ENCODE measurements at regions not wholly inside any gene's neighbourhood (a gene's known extent, or its start where the extent isn't known, plus 50 kb on each side); places are given as distances from the start of the nearest gene placed in this dataset.
A peak's percentile ranks its signal among the peaks of the same experiment; 100 is the strongest.

DNA sequence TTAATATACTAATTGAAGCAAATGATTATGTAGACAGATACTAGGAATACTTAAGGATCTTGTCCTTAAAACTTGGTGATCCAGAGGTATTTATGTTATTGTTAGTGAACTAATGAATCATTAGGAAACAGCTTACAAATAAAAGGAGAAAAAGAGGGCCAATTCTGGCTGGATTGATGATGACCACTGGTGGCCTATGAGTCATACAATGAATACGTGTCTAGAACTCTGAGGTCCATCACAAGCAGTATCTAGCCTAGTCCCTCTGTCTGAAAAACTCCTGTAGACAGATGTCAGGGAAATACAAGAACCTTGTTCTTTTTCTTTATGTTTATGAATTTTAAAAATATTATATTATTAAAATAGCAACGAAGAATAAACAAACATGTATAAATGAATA, 51.7 kb upstream of the RTL1 start:
- ATAC-seq, result no peak

DNA sequence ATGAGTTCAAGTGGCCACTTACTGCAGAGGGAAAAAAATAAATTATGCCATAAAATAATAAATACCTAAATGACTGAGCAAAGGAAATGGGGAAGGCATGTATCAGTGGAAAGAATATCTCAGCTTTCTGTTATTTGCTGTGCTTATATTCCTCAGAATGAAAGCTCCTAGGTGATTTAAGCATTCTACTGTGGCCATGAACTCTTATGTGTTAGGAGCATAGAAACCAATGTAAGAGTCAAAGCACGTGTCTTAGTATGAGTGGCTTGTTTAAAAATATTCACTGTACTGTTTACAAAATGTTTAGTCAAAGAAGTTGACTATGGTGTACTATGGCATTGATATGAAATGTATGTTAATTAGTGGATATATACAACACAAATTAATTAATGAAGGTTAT, 59.0 kb upstream of the RTL1 start:
- no peak for ATAC-seq

DNA sequence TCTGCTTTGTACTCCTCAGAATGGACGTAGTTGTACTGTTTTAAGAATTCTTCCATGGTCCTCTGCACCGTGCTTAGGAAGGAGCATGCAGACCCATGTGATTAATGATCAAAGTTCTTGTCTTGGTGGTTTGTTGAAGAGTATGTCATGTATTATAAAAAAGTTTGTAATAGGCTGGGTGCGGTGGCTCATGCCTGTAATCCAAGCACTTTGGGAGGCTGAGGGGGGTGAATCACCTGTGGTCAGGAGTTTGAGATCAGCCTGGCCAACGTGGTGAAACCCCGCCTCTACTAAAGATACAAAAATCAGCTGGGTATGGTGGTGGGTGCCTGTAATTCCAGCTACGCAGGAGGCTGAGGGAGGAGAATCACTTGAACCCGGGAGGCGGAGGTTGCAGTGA, 61.8 kb upstream of the RTL1 start:
- no peak for ATAC-seq

DNA sequence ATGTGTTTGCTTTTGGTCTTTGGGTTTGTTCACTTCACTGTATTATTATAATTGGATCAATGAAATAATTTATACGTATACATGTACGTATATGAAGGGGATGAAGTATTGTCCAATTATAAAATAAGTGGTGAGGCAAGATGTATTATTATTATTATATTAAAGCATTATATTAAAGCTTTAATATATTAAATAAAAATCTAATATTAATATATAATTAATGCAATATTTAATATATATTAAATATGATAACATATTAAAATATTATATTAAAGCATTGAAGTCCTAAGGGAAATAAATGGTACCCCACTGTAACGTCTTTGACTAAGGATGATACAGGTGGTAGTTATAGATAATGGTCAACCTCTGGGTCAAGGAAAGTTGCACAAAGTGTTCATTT, 63.7 kb upstream of the RTL1 start:
- no peak for ATAC-seq

DNA sequence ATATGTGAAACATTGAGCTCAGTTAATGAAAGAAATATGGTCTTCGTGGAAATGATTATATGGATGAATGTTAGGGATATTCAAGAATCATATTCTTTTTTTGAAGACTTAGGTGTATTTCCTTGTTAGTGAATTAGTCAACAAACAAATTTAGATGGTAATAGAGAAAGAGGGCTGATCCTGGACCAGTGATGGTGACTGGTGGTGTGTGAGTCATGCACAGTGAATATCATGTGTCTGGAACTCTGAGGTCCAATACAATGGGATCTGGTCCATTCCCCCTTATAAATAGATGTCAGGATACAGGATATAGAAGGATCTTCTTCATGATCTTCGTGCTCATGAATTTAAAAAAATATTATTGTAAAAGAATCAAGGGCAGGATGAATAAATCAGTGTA, 64.4 kb upstream of the RTL1 start:
- ATAC-seq, result no peak

DNA sequence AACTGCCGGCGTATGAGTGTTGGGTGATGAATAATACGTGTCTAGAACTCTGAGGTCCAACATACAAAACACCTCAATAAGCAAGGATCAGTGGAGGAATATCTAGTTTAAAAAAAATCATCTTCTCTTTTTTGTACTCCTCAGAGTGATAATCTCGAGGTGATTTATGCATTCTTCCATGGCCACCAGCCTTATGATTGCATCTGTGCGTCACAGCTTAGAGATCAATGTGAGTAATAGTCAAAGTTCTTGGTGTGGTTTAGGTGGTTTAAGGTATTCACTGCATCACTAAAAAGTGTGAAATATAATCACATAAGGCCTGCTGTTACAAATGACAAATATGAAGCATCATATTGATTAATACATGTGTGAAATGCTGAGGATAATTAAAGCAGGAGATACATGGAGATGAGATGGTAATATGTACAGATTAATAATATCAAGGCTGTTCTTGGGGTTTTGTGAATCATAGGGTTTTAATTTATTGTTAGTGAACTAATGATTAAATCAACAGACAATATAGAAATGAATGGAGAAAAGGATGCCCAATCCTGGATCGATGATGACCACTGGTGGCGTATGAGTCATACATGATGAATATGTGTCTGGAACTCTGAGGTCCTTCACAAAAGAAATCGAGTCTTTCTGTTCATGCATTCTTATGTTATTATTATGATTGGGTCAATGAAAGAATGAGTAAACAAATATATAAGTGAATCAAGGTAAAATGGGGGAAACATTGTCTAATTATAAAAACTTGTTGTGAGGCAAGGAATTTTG, 68.8 kb upstream of the RTL1 start:
- no peak for ATAC-seq

DNA sequence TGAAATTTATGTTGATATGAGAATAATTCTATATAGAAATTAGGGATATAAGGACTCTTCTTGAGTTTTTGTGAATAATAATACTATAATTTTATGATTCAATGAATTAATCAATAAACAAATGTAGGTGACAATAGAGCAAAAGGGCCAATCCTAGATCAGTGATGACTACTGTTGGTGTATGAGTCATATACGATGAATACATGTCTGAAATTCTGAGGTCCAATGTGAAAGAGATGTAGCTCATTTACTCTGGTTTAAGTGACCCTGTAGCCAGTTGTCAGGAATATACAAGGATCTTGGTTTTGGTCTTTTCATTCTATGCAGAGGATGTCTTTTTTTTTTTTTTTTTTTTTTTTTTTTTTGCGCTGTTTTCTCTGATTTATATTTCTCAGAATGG, 72.1 kb upstream of the RTL1 start:
- ATAC-seq, result no peak

DNA sequence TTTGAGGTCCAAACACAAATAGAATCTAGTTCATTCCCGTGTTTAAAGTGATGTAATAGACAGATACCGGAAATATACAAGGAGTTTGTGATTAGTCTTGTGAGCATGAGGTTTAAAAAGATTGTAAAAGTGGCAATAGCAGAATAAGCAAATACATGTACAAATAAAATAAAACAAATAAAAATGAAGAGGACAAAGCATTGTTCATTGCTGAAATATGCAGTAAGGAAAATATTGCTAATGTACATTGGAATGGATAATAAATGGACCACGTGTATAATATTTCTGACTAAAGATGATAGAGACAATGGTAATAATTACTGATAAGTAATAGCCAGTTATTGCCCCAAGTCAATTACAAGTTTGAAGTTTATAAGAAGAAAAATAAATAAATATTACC, 75.6 kb upstream of the RTL1 start:
- ATAC-seq, result no peak

DNA sequence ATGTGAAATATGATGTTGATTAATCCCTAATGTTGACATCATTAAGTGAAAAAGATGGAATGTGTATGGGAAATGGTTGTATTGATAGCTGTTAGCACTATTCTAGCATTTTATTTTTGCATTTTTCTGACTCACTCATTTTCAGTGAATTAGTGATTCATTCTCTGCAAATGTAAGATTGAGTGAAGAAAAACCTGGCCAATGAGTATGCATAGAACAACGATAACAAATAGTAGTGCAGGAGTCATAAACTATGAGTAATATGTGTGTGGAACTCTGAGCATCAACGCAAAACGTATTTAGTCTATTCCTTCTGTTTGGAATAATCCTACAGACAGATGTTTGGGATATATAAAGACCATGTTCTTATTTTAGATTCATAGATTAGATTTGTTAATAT, 76.3 kb upstream of the RTL1 start:
- no peak for ATAC-seq

DNA sequence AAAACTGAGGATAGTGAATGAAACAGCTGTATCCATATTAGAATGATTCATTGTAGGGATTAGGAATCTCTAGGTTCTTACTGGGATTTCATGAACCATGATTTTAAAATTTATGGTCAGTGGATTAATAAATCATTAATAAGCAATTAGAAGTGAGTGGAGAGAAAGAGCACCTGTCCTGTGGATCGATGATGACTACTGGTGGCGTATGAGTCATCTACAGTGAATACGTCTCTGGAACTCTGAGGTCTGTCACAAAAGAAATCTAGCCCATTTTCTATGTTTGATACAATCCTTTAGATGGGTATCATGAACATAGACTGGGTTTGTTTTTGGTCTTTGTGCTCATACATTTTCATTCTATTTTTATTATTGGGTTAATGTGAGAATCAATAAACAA, 77.3 kb upstream of the RTL1 start:
- ATAC-seq, result no peak

DNA sequence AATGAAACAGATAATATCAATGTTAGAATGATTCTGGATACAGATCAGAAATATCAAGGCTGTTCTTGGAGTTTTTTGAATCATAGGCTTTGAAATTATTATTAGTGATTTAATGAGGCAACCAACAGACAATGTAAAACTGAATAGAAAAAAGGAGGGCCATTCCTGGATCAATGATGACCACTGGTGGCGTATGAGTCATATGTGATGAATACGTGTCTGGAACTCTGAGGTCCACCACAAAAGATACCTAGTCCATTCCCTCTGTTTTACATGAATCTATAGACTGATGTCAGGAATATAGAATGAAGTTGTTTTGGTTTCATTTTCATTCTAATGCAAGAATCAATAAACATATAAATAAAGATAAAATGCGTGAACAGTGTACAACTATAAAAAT, 78.3 kb upstream of the RTL1 start:
- ATAC-seq, result no peak

DNA sequence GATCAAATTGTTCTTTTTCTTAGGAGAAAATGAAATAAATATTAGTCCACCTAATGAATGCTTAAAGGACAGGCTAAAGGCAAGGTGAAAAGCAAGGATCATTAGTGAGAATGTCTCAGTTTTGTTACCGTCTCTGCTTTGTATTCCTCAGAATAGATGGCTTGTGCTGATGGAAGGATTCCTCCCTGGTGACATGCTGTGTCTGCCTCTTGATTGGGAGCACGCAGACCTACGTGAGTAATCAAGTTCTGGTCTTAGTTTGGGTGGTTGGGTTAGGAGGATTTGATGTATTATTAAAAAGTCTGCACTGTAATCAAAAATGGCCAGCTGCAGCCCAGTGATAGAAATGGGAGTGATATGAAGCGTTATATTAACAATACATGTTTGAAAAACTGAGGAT, 78.8 kb upstream of the RTL1 start:
- no peak for ATAC-seq

DNA sequence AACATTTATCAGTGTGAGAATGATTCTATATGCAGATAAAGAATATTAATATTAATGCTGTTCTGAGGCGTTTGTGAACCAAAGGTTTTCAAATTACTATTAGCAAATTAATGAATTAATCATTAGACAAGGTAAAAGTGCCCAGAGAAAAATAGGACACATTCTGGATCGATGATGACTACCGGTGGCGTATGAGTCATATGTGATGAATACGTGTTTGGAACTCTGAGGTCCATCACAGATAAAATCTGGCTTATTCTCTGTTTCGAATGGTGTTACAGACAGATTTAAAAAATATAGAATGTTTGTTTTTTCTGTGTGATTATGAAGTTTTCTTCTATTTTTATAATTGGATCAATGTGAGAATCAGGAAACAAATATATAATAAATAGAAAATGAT, 79.2 kb upstream of the RTL1 start:
- ATAC-seq, result no peak

DNA sequence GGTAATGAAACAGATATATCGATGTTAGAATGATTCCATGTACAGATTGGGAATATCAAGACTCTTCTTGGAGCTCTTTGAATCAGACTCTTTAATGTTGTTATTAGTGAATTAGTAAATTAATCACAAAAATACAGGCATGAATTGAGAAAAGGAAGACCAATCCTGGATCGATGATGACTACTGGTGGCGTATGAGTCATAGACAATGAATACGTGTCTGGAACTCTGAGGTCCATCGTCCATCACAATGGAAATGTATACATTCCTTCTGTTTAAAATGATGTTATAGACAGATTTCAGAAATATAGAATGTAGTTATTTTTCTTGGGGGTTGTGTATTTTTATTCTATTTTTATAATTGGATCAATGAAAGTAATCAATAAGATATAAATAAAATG, 80.2 kb upstream of the RTL1 start:
- no peak for ATAC-seq

DNA sequence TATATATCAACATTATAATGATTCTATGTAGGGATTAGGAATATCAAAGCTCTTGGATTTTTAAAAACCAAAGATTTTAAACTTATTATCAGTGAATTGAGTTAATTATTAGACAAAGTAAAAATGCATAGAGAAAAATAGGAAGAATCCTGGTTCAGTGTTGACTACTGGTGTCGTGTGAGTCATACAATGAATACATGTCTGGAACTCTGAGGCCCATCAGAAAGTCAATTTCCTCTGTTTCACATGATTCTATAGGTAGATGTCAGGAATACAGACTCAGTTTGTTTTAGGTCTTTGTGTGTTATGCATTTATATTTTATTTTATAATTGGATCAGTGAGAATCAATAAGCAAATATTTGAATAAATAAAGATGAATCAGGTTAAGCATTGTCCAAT, 84.5 kb upstream of the RTL1 start:
- ATAC-seq, result no peak

DNA sequence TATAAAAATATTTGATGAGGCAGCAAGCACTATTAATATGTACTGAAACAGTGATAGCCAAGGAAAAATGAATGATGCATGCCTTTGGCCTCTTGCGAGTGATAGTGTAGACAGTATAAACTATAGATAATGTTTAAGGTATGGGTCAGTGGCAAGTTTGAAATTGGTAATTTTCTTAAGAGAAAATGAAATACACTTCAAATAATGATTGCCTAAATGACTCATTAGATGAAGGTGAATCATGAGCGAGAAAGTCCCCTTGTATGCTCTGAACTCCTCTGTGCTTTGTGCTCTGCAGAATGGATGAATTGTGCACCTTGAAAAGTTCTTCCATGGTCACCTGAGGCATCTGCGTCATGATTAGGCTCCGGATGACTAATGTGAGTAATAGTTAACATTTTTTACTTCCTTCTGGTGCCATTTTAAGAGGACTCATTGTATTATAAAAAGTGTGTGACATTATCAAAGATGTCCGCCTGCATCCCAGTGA, 84.9 kb upstream of the RTL1 start:
- ATAC-seq, result peak; percentile 77

DNA sequence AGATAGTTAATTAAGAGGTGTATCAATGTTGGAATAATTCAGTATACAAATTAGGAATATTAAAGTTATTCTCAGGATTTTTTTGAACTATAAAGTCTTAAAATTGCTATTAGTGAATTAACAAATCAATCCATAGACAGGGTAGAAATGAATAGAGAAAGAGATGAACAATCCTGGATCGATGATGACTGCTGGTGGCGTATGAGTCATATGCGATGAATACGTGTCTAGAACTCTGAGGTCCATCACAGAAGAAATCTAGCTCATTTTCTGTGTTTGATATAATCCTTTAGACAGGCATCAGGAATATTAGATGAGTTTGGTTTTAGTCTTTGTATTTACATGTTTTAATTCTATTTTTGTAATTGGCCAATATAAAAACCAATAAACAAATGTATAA, 85.4 kb upstream of the RTL1 start:
- no peak for ATAC-seq

DNA sequence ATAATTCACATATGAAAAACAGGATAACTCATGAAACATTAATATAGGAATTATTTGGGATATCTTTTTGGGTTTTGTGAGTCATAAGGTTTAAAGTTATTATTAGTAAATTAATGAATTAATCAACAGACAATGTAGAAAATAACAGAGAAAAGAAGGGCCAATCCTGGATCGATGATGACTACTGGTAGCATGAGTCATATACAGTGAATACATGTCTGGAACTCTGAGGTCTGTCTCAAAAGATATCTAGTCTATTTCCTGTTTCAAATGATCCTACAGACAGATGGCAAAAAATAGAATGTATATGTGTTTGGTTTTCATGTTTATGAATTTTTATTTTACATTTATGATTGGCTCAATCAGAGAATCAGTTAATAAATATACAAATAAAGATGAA, 86.4 kb upstream of the RTL1 start:
- no peak for ATAC-seq

DNA sequence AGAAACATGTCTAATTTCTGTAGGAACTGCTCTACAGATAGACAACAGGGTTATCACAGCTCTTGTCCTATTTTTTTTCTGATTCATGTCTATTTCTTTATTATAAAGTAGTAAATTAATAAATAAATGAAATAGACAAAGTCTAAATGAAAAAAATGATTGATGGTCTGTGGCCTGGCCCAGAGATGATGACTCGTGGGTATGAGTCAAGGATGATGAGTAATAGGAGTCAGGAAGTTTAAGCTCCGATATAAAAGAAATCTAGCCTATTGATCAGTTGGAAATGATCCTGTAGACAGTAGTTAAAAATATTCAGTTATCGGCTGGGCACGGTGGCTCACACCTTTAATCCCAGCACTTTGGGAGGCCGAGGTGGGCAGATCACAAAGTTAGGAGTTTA, 90.6 kb upstream of the RTL1 start:
- no peak for ATAC-seq

DNA sequence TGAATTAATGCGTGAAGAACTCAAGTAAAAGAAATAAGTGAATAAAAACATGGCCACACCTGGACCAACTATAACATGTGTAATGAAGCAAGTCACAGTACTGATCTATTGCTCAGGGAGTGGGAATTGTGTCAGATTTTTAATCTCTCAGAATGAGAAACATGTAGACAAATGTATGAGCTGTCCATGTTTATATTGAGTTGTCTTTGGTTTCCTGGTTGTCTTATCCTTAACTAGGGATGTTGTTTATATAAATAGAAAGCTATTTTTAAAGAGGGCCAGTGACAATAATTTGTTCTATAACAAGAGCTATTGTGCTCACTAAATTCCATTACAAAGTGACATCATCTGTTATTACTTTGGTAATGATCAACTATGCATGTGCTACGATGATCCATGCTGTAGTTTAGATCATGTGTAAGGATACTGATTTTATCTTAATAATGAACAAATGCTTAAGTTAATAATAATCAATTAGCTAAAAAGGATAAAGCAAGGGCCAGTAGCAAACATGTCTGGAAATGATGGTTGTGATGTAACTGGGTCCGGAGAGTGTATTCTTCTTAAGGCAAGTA, 91.3 kb upstream of the RTL1 start:
- no peak for ATAC-seq

DNA sequence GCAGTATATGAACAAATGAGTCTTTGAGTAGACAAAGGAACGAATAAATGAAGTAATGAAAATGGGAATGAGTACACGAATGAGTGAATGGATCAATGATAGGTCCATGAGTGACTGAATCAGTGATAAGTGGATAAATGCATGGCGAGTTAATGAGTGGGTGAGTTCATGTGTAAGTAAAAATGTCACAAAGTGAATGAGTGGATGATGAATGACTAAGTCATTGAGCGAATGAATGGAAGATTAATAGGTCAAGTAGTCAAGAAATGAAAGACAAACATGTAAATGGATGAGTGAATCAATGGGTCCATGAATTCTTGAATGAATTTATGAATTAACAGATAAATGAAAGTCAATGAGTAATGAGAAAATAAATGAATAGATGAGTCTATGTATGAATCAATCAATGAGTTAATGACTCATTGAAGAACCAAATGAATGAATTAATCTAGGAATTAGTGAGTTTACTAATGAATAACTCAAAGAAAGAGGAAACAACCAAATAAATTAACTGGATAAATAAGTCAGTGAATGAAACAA, 97.3 kb upstream of the RTL1 start:
- ATAC-seq, result no peak

DNA sequence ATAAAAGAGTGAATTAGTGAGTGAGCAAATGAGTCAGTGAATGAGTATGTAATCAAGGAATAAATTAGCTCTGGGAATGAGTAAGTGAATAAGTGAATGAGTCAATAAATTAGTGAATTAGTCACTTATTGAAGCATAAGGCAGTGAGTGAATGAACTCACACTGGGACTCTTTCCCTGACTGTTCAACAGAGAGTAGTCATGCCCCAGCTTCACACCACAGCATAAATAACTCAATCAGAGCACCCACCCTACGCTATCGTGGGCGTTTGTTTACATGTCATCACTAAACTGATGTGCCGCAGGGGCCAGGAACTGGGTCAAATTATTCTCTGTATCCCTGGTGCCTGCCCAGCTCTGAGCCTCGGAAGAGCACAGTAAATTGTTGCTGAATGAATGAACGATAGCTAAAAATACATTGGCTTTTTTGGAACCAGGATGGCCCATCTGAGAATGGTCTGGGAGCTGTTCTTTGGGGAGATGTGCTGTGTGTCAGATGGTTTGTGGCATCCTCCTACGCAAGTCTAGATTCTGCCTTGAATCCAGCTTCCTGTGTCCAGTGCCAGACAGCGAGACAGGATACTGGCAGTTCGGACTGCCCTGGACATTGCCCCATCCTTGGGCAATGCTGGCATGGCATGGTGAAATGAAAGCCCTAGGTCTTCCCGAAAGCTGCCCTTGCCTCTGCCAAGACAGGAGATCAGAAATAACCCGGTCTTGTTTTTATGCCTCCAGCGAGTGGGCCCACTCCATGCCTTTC, 98.0 kb upstream of the RTL1 start:
- peak; percentile 79 for ATAC-seq

DNA sequence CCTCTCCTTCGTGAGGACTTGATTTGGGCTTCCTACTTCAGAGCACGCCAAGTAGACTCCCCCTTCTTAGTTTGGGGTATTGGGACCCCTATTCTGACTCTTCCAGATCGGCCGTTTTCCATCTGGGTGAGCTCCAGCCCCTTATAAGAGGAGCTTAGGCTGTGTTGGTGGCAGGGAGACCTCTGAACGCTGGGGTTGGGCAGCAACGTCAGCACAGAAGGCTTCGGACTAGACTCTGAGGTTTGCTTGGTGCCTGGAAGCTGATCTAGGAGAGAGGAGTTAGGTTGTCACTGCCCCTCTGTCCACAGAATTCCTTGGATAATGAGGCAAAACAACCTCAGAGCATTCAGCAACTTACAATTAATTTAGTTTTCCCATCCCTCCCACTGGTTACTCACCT, 99.2 kb upstream of the RTL1 start:
- no peak for ATAC-seq

DNA sequence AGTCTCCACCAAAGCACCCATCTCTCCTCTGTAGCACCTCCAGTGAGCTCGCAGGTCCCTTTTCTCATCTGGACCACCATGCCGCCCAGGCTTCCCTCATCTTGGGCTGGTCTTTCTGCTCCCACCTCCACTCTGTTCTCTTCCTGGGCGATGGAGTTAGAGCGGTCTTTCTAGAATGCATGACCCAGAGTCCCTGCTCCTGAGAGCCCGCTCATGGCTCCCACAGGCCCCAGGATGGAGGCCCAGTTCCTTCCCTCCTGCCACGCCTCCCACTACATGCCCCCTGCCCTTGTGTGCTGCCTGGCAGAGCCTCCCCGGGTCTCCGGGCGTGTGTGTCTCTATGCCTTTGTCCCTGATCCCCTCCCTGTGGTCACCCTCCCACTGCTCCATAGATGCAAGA, 100.7 kb upstream of the RTL1 start:
- ATAC-seq, result no peak

Data from esophagus mucosa (tissue), 1 donor.